ENCODE measurements at regions not wholly inside any gene's neighbourhood (a gene's known extent, or its start where the extent isn't known, plus 50 kb on each side); places are given as distances from the start of the nearest gene placed in this dataset.
"Not testable (repeated sequence)": the region's sequence is repeated elsewhere in the genome, so short reads cannot be mapped to it uniquely, and the experiment has no call there.

DNA sequence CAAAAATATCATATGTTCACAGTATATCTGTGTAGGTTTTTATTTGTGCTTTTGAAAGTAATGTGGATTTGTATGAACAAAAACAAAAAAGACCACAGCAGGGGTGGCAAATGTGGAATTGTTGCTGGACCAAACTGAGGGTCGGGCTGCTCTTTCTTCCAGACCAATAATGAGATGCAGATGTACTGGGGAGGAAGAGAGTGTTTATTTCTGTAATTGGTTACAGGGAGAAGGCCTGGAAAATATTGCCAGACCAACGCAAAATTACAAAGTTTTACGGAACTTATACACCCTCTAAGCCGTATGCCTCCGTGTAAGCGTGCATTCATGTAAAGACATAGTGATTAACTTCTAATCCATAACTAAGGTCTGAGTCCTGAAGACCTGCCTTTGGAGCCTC, 353.9 kb upstream of the C16orf82 start:
- no peaks in the 10 kb centered on the region for H3K27me3 ChIP-seq (ENCODE audit: insufficient read depth, low read depth)
- no peak overlapping the region for H3K4me2 ChIP-seq
- no peaks in the 10 kb centered on the region for H4K20me1 ChIP-seq (ENCODE audit: insufficient read depth)
- no peak overlapping the region for H2AFZ ChIP-seq (ENCODE audit: low read depth)
- TF ChIP-seq, protein P1, sequence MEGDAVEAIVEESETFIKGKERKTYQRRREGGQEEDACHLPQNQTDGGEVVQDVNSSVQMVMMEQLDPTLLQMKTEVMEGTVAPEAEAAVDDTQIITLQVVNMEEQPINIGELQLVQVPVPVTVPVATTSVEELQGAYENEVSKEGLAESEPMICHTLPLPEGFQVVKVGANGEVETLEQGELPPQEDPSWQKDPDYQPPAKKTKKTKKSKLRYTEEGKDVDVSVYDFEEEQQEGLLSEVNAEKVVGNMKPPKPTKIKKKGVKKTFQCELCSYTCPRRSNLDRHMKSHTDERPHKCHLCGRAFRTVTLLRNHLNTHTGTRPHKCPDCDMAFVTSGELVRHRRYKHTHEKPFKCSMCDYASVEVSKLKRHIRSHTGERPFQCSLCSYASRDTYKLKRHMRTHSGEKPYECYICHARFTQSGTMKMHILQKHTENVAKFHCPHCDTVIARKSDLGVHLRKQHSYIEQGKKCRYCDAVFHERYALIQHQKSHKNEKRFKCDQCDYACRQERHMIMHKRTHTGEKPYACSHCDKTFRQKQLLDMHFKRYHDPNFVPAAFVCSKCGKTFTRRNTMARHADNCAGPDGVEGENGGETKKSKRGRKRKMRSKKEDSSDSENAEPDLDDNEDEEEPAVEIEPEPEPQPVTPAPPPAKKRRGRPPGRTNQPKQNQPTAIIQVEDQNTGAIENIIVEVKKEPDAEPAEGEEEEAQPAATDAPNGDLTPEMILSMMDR (conservative IDR thresholded peaks at IDR 0.05; ENCODE audit: low read depth, low read length): no peak
- H3K36me3 ChIP-seq (ENCODE audit: insufficient read depth): no peaks in the 10 kb centered on the region
- H3K27ac ChIP-seq: no peak overlapping the region
- no peaks in the 10 kb centered on the region for H3K79me2 ChIP-seq (ENCODE audit: insufficient read depth, low read depth)
- H3K4me1 ChIP-seq (ENCODE audit: low read depth, poor library complexity, severe bottlenecking): no peaks in the 10 kb centered on the region
- H3K9ac ChIP-seq: no peak overlapping the region
- H3K4me3 ChIP-seq (IDR thresholded peaks at IDR 0.05; ENCODE audit: insufficient read depth, low read depth, low read length): no peak overlapping the region

DNA sequence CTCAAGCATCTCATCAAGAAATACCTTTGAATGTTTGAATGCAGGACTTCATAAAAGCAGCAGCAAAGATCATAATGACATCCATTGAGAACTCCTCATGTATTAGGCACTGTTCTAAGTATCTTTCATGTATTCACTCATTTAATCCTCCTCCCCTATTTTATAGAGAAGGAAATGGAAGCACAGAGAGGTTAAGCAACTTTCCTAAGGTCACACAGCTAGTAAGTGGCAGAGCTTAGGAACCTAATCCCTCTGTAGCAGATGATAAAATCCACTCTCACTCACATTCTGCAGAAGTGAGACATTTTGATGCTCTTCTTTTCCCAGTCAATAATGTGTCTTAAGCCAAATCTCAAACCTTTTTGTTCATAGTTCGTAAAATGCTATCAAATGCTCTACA, 350.8 kb upstream of the C16orf82 start:
- Histone ChIP-seq H3K4me1 (ENCODE audit: low read depth, poor library complexity, severe bottlenecking) (no peaks in the 10 kb centered on the region), H3K4me2 (no peak overlapping the region), H3K4me3 (IDR thresholded peaks at IDR 0.05; ENCODE audit: insufficient read depth, low read depth, low read length) (no peak overlapping the region), H3K36me3 (ENCODE audit: insufficient read depth) (no peaks in the 10 kb centered on the region), H4K20me1 (ENCODE audit: insufficient read depth) (no peaks in the 10 kb centered on the region), H3K9ac (no peak overlapping the region), H3K27ac (no peak overlapping the region), H3K27me3 (ENCODE audit: insufficient read depth, low read depth) (no peaks in the 10 kb centered on the region), H2AFZ (ENCODE audit: low read depth) (no peak overlapping the region), H3K79me2 (ENCODE audit: insufficient read depth, low read depth) (no peaks in the 10 kb centered on the region)
- TF ChIP-seq, protein P1 (conservative IDR thresholded peaks at IDR 0.05; ENCODE audit: low read depth, low read length): no peak

DNA sequence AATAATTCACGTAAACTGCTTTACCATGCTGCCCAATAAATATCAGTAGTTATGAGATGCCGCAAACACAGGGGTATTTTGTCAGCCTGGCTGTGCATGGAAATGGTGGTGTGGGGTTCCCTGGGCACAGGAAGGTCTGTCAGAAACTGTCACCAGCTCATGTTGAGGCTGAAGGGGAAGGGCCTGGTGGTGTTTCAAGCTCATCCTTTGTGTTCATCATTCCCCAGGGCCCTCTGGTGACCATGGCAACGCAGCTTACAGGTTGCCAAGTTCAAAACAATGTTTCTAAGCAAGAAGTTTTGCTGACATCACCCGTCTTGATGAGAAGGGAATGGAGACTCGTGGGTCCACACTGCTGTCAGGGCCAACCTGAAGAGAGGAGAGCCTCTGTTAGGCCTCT, 348.9 kb upstream of the C16orf82 start:
- H3K4me3 ChIP-seq (IDR thresholded peaks at IDR 0.05; ENCODE audit: insufficient read depth, low read depth, low read length): no peak overlapping the region
- no peaks in the 10 kb centered on the region for H3K4me1 ChIP-seq (ENCODE audit: low read depth, poor library complexity, severe bottlenecking)
- H2AFZ ChIP-seq (ENCODE audit: low read depth): no peak overlapping the region
- no peaks in the 10 kb centered on the region for H4K20me1 ChIP-seq (ENCODE audit: insufficient read depth)
- no peaks in the 10 kb centered on the region for H3K36me3 ChIP-seq (ENCODE audit: insufficient read depth)
- no peaks in the 10 kb centered on the region for H3K27me3 ChIP-seq (ENCODE audit: insufficient read depth, low read depth)
- H3K79me2 ChIP-seq (ENCODE audit: insufficient read depth, low read depth): no peaks in the 10 kb centered on the region
- no peak overlapping the region for H3K27ac ChIP-seq
- no peak overlapping the region for H3K4me2 ChIP-seq
- TF ChIP-seq, protein P1 (conservative IDR thresholded peaks at IDR 0.05; ENCODE audit: low read depth, low read length): no peak
- H3K9ac ChIP-seq: no peak overlapping the region

DNA sequence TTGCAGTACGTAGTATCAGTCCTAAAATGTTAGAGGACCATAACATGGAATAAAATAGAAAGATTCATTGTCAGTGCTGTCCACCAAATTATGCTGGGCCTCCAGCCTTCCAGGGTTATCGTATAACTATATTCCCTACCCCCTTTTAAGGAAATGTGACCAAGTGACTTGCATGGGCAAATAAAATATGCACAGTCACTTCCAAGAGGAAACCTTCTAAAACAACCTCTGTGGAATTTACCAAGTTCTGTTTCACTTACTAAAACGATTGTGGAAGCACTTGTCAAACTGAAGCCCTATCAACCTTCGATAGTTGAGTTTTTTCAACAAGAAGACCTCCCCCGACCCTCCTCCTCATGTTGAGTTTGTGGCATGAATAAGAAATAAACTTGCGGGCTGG, 345.4 kb upstream of the C16orf82 start:
- Histone ChIP-seq H2AFZ (ENCODE audit: low read depth) (no peak overlapping the region), H3K27ac (no peak overlapping the region), H4K20me1 (ENCODE audit: insufficient read depth) (no peaks in the 10 kb centered on the region), H3K9ac (no peak overlapping the region), H3K4me1 (ENCODE audit: low read depth, poor library complexity, severe bottlenecking) (no peaks in the 10 kb centered on the region), H3K79me2 (ENCODE audit: insufficient read depth, low read depth) (no peaks in the 10 kb centered on the region), H3K4me2 (no peak overlapping the region), H3K36me3 (ENCODE audit: insufficient read depth) (no peaks in the 10 kb centered on the region), H3K27me3 (ENCODE audit: insufficient read depth, low read depth) (no peaks in the 10 kb centered on the region), H3K4me3 (IDR thresholded peaks at IDR 0.05; ENCODE audit: insufficient read depth, low read depth, low read length) (no peak overlapping the region)
- TF ChIP-seq, protein P1 (conservative IDR thresholded peaks at IDR 0.05; ENCODE audit: low read depth, low read length): no peak

- not testable (repeated sequence) for H3K27me3 ChIP-seq (ENCODE audit: insufficient read depth, low read depth); H3K79me2 ChIP-seq (ENCODE audit: insufficient read depth, low read depth); H2AFZ ChIP-seq (ENCODE audit: low read depth); H3K4me3 ChIP-seq (IDR thresholded peaks at IDR 0.05; ENCODE audit: insufficient read depth, low read depth, low read length); H3K27ac ChIP-seq; H4K20me1 ChIP-seq (ENCODE audit: insufficient read depth); H3K4me2 ChIP-seq; H3K4me1 ChIP-seq (ENCODE audit: low read depth, poor library complexity, severe bottlenecking); H3K9ac ChIP-seq; H3K36me3 ChIP-seq (ENCODE audit: insufficient read depth)
Observed at GRCh38 chr16:26721957-26722356, 344.8 kb upstream of the C16orf82 start.
